ENCODE measurements at regions not wholly inside any gene's neighbourhood (a gene's known extent, or its start where the extent isn't known, plus 50 kb on each side); places are given as distances from the start of the nearest gene placed in this dataset.

- intact Hi-C loops (cut with micrococcal nuclease), result loop anchor here (5.0 kb wide), 1 partner anchor 45 kb away; no protein-coding TSS in a partner anchor
Observed at GRCh38 chr13:33742321-33742720, 75.6 kb upstream of the RFC3 start.

GRCh38 chr13:33743438-33744368, 74.2 kb upstream of the RFC3 start:
- intact Hi-C loops (cut with micrococcal nuclease), result loop anchor here (5.0 kb wide), 1 partner anchor 44 kb away; no protein-coding TSS in a partner anchor

GRCh38 chr13:33744589-33745369, 73.2 kb upstream of the RFC3 start:
- intact Hi-C loops (cut with micrococcal nuclease), result loop anchor here (5.0 kb wide), 1 partner anchor 43 kb away; no protein-coding TSS in a partner anchor

- intact Hi-C loops (cut with micrococcal nuclease), result no loop called here
Observed at GRCh38 chr13:33745370-33746324, 72.3 kb upstream of the RFC3 start.

GRCh38 chr13:33746867-33747266, 71.1 kb upstream of the RFC3 start:
- intact Hi-C loops (cut with micrococcal nuclease), result no loop called here

- intact Hi-C loops (cut with micrococcal nuclease), result no loop called here
Observed at GRCh38 chr13:33751151-33751550, 66.8 kb upstream of the RFC3 start.

- intact Hi-C loops (cut with micrococcal nuclease), result no loop called here
Observed at GRCh38 chr13:33752094-33752493, 65.9 kb upstream of the RFC3 start.

- intact Hi-C loops (cut with micrococcal nuclease), result no loop called here
Observed at GRCh38 chr13:33752597-33752996, 65.4 kb upstream of the RFC3 start.

GRCh38 chr13:33756929-33757328, 61.0 kb upstream of the RFC3 start:
- intact Hi-C loops (cut with micrococcal nuclease), result no loop called here

GRCh38 chr13:33757713-33758112, 60.2 kb upstream of the RFC3 start:
- intact Hi-C loops (cut with micrococcal nuclease), result no loop called here

- intact Hi-C loops (cut with micrococcal nuclease), result no loop called here
Observed at GRCh38 chr13:33758113-33758512, 59.8 kb upstream of the RFC3 start.

GRCh38 chr13:33761740-33762139, 56.2 kb upstream of the RFC3 start:
- intact Hi-C loops (cut with micrococcal nuclease), result no loop called here

GRCh38 chr13:33763021-33763420, 54.9 kb upstream of the RFC3 start:
- intact Hi-C loops (cut with micrococcal nuclease), result no loop called here

GRCh38 chr13:33764716-33765115, 53.2 kb upstream of the RFC3 start:
- intact Hi-C loops (cut with micrococcal nuclease), result no loop called here

- intact Hi-C loops (cut with micrococcal nuclease), result no loop called here
Observed at GRCh38 chr13:33766329-33767123, 51.4 kb upstream of the RFC3 start.

GRCh38 chr13:33767140-33767539, 50.8 kb upstream of the RFC3 start:
- intact Hi-C loops (cut with micrococcal nuclease), result no loop called here

Measured in T-helper 2 cell treated with Interferon-gamma antibody and Interleukin-4, amounts not matched to agents 100 ng/mL and 5 ng/mL, for 36 hours (primary cell).